ENCODE measurements at regions not wholly inside any gene's neighbourhood (a gene's known extent, or its start where the extent isn't known, plus 50 kb on each side); places are given as distances from the start of the nearest gene placed in this dataset.
"Not testable (repeated sequence)": the region's sequence is repeated elsewhere in the genome, so short reads cannot be mapped to it uniquely, and the experiment has no call there.

DNA sequence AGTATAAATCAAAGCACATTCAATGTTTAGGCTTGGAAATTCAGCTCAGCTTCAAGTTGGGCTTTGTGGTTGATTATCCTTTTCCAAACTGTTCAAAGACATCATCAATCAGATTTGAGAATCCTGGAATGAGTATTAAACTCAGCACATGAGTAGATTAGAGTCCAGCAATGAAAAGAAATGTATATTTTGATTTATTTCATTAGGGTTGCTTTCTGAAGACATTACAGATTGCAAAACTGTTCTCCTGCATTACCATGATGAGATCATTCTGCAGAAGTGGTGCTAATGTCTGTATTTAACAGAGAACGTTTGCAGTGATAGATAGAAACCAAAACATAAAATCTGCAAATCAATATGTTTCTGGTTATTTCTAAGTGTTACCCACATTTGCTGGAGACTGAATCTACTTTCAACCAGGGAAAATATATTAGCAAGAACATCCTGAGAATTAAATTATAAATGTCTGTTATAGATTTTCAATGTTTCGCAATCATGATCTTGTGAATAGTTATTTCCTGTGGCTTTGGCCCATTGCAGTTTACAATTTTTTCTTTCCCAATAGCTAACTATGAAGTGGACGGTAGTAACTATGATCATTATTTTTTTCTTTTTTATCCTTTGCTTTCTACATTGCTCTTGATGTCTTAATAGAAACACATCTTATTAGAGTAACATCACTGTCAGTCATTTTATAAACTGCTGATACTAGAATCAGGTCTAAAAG is 1125.7 kb upstream of the GOT2 start:
- no peak for DNase-seq (ENCODE audit: low read depth in 1 of 2, low spot score in 2 of 2)
- H3K27me3 ChIP-seq (replicated peaks): no peaks in the 10 kb centered on the region

GRCh38 chr16:59854846-59855439 is 1120.8 kb upstream of the GOT2 start:
- H3K4me3 ChIP-seq: no peak overlapping the region
- H3K27me3 ChIP-seq (replicated peaks): no peaks in the 10 kb centered on the region
- H3K36me3 ChIP-seq: no peaks in the 10 kb centered on the region
- DNase-seq (ENCODE audit: low read depth in 1 of 2, low spot score in 2 of 2): no peak
- no peaks in the 10 kb centered on the region for H3K4me1 ChIP-seq (replicated peaks)
- H3K9me3 ChIP-seq (replicated peaks): 0 out of 2 replicates have a peak, but pooled peaks cover 5% of the 10 kb centered on the region
- H3K27ac ChIP-seq: no peak overlapping the region

More for the DNA sequence above, 1125.7 kb upstream of the GOT2 start:
- Histone ChIP-seq H3K36me3 (no peaks in the 10 kb centered on the region), H3K4me3 (no peak overlapping the region), H3K4me1 (replicated peaks) (peaks cover 7% of the 10 kb centered on the region), H3K27ac (no peak overlapping the region), H3K9me3 (replicated peaks) (peaks cover 6% of the 10 kb centered on the region; the same call in 1 of the 2 replicates)

- no peak overlapping the region for H3K4me3 ChIP-seq
- no peaks in the 10 kb centered on the region for H3K36me3 ChIP-seq
- H3K4me1 ChIP-seq (replicated peaks): no peaks in the 10 kb centered on the region
- H3K27ac ChIP-seq: no peak overlapping the region
- H3K9me3 ChIP-seq (replicated peaks): 0 out of 2 replicates have a peak, but pooled peaks cover 3% of the 10 kb centered on the region
- DNase-seq (ENCODE audit: low read depth in 1 of 2, low spot score in 2 of 2): no peak
- no peaks in the 10 kb centered on the region for H3K27me3 ChIP-seq (replicated peaks)
These were observed 1115.6 kb upstream of the GOT2 start for GRCh38 chr16:59849716-59850115.

DNA sequence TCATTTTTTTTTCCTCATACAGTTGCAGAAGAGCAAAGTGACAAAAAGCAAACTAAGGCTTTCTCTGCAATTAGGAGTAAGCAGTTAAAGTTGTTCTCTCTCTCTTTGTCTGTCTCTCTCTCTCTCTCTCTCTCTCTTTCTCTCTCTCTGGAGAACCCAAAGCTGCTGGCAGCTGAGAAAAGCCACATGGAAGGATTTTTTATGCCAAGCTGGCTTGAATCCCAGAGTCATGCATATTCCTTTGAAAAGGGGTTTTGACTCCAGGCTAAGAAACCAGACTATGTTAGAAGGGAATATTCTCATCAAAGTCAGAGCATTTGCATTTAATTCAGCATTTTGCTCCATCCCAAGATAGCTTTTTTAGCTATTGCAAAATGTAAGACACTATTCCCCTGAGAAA is 1114.2 kb upstream of the GOT2 start:
- Histone ChIP-seq H3K36me3 (no peaks in the 10 kb centered on the region), H3K9me3 (replicated peaks) (no peaks in the 10 kb centered on the region), H3K27me3 (replicated peaks) (no peaks in the 10 kb centered on the region), H3K27ac (no peak overlapping the region), H3K4me3 (no peak overlapping the region), H3K4me1 (replicated peaks) (no peaks in the 10 kb centered on the region)
- no peak for DNase-seq (ENCODE audit: low read depth in 1 of 2, low spot score in 2 of 2)

DNA sequence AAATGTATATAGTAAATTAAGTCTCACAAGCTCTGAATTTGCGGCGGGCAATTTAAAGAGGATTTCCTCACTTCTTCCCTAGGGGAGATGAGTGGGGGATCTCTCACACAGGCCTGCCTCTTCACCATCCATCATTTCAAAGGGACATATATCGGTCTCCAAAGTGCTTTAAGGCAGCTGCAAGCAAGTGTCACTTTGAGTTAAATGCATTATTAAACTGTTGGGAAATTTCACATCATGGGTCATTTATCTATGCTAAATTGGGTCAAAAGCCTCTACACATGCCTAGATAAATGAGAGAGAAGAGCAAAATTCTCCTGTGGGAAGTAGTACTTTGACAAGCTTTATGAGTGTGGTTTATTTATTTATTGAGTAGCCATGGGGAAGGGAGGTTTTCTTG is 1106.1 kb upstream of the GOT2 start:
- Histone ChIP-seq H3K27ac (no peak overlapping the region), H3K36me3 (no peaks in the 10 kb centered on the region), H3K4me3 (no peak overlapping the region), H3K9me3 (replicated peaks) (no peaks in the 10 kb centered on the region; the same call in 1 of the 2 replicates), H3K27me3 (replicated peaks) (no peaks in the 10 kb centered on the region), H3K4me1 (replicated peaks) (no peaks in the 10 kb centered on the region)
- DNase-seq (ENCODE audit: low read depth in 1 of 2, low spot score in 2 of 2): no peak

GRCh38 chr16:59826767-59827166 is 1092.7 kb upstream of the GOT2 start:
- no peak overlapping the region for H3K4me3 ChIP-seq
- no peak for DNase-seq (ENCODE audit: low read depth in 1 of 2, low spot score in 2 of 2)

DNA sequence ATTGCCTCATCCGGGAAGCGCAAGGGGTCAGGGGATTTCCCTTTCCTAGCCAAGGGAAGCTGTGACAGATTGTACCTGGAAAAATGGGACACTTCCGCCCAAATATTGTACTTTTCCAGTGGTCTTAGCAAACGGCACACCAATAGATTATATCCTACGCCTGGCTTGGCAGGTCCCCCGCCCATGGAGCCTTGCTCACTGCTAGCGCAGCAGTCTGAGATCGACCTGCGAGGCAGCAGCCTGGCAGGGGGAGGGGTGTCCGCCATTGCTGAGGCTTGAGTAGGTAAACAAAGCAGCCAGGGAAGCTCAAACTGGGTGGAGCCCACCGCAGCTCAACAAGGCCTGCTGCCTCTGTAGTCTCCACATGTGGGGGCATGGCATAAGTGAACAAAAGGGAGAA is 1075.4 kb upstream of the GOT2 start:
- H3K9me3 ChIP-seq (replicated peaks); DNase-seq (ENCODE audit: low read depth in 1 of 2, low spot score in 2 of 2); H3K36me3 ChIP-seq; H3K4me1 ChIP-seq (replicated peaks); H3K4me3 ChIP-seq; H3K27ac ChIP-seq; H3K27me3 ChIP-seq (replicated peaks): not testable (repeated sequence)

More at GRCh38 chr16:59826767-59827166, 1092.7 kb upstream of the GOT2 start:
- Histone ChIP-seq H3K4me1 (replicated peaks) (no peaks in the 10 kb centered on the region), H3K27ac (no peak overlapping the region), H3K9me3 (replicated peaks) (no peaks in the 10 kb centered on the region), H3K36me3 (no peaks in the 10 kb centered on the region), H3K27me3 (replicated peaks) (no peaks in the 10 kb centered on the region)

GRCh38 chr16:59783191-59783590 is 1049.1 kb upstream of the GOT2 start:
- H3K27ac ChIP-seq: no peak overlapping the region
- no peaks in the 10 kb centered on the region for H3K4me1 ChIP-seq (replicated peaks)
- no peaks in the 10 kb centered on the region for H3K36me3 ChIP-seq
- no peak overlapping the region for H3K4me3 ChIP-seq
- DNase-seq (ENCODE audit: low read depth in 1 of 2, low spot score in 2 of 2): no peak
- H3K9me3 ChIP-seq (replicated peaks): peaks cover 2% of the 10 kb centered on the region; the same call in 1 of the 2 replicates
- H3K27me3 ChIP-seq (replicated peaks): no peaks in the 10 kb centered on the region

DNA sequence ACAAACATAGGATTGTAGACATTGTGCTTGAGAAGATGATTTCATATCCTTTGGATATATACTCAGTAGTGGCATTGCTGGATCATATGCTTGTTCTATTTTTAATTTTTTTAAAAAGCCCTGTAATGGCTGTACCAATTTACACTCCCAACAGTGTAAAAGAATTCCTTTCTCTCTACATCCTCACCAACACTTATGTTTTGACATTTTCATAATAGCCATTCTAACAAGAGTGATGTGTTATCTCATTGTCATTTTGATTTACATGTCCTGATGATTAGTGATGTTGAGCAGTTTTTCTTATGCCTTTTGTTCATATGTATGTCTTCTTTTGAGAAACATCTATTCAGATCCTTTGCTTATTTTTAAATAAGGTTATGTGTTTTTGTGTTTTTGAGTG is 1039.2 kb upstream of the GOT2 start:
- H3K9me3 ChIP-seq (replicated peaks): no peaks in the 10 kb centered on the region
- no peak overlapping the region for H3K27ac ChIP-seq
- H3K4me3 ChIP-seq: no peak overlapping the region
- no peaks in the 10 kb centered on the region for H3K4me1 ChIP-seq (replicated peaks)
- H3K27me3 ChIP-seq (replicated peaks): no peaks in the 10 kb centered on the region
- H3K36me3 ChIP-seq: no peaks in the 10 kb centered on the region
- no peak for DNase-seq (ENCODE audit: low read depth in 1 of 2, low spot score in 2 of 2)

DNA sequence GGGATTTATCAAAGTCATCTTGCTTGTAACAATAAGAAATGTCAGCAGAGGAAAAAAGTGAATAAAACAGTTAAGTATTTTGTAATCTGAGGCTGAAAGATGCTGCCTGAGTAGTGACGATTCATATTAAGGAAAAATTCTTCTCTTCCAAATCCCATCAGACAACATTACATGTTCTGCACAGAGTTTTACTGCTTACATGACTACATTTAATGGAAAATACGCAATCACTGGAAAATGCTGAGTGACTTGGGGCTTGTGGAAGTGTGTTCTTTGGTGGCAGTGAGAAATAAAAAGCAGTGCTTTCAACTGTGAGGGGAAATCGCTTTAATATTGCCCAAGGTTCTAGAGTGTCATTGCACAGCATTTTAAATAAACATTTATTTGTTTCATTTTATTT is 1025.2 kb upstream of the GOT2 start:
- no peak overlapping the region for H3K27ac ChIP-seq
- H3K4me1 ChIP-seq (replicated peaks): no peaks in the 10 kb centered on the region
- H3K36me3 ChIP-seq: no peaks in the 10 kb centered on the region

GRCh38 chr16:59758848-59759247 is 1024.7 kb upstream of the GOT2 start:
- Histone ChIP-seq H3K27me3 (replicated peaks) (no peaks in the 10 kb centered on the region; the same call in 1 of the 2 replicates), H3K27ac (no peak overlapping the region), H3K4me1 (replicated peaks) (no peaks in the 10 kb centered on the region), H3K9me3 (replicated peaks) (no peaks in the 10 kb centered on the region; the same call in 1 of the 2 replicates), H3K36me3 (no peaks in the 10 kb centered on the region), H3K4me3 (no peak overlapping the region)
- DNase-seq (ENCODE audit: low read depth in 1 of 2, low spot score in 2 of 2): no peak

More for the DNA sequence above, 1025.2 kb upstream of the GOT2 start:
- no peaks in the 10 kb centered on the region; the same call in 1 of the 2 replicates for H3K9me3 ChIP-seq (replicated peaks)
- H3K27me3 ChIP-seq (replicated peaks): no peaks in the 10 kb centered on the region; the same call in 1 of the 2 replicates
- no peak for DNase-seq (ENCODE audit: low read depth in 1 of 2, low spot score in 2 of 2)
- no peak overlapping the region for H3K4me3 ChIP-seq

DNA sequence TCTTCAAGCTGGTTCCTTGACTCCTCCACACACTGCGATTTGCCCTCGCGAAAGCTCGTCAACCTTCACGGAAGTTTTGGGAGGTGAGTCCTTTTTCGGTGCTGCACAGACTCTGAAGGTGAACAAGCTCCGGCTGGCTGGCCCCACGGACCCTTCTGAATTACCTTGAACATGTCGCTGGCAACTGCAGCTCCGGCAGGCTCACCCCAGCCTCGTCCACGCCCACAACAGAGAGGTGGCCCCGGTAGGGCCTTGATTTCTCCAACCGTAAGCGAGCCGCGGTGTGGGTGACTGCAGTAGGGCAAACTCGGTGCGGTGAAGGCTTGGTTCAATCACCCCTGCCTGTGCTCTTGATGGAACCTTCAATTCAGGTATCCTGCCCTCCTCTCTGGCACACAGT is 1020.7 kb upstream of the GOT2 start:
- no peak for DNase-seq (ENCODE audit: low read depth in 1 of 2, low spot score in 2 of 2)
- H3K36me3 ChIP-seq: no peaks in the 10 kb centered on the region
- no peaks in the 10 kb centered on the region; the same call in 1 of the 2 replicates for H3K9me3 ChIP-seq (replicated peaks)
- no peak overlapping the region for H3K4me3 ChIP-seq
- no peaks in the 10 kb centered on the region for H3K4me1 ChIP-seq (replicated peaks)
- no peak overlapping the region for H3K27ac ChIP-seq
- H3K27me3 ChIP-seq (replicated peaks): no peaks in the 10 kb centered on the region; the same call in 1 of the 2 replicates

GRCh38 chr16:59749662-59750336 is 1015.7 kb upstream of the GOT2 start:
- DNase-seq (ENCODE audit: low read depth in 1 of 2, low spot score in 2 of 2): no peak
- H3K27ac ChIP-seq: no peak overlapping the region

DNA sequence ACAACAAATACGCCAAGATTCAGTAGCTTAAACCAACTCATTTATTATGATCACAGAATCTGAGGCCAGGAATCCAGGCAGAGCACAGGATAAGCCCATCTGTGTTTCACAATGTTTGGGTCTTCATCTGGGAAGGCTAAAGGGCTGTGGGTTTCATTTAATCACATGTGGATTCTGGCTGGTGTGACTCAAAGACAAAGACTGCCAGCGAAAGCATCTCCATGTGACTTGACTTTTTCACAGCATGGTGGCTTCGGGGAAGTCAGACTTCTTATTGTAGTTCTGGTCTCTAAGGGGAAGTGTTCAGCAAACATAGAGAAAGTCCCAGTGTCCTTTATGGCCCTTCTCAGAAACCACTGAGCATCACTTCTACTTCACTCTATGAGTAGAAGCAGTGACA is 1014.4 kb upstream of the GOT2 start:
- H3K27ac ChIP-seq: no peak overlapping the region
- DNase-seq (ENCODE audit: low read depth in 1 of 2, low spot score in 2 of 2): no peak
- no peaks in the 10 kb centered on the region for H3K27me3 ChIP-seq (replicated peaks)
- no peak overlapping the region for H3K4me3 ChIP-seq
- H3K36me3 ChIP-seq: no peaks in the 10 kb centered on the region
- no peaks in the 10 kb centered on the region for H3K4me1 ChIP-seq (replicated peaks)
- H3K9me3 ChIP-seq (replicated peaks): no peaks in the 10 kb centered on the region

More at GRCh38 chr16:59749662-59750336, 1015.7 kb upstream of the GOT2 start:
- H3K9me3 ChIP-seq (replicated peaks): no peaks in the 10 kb centered on the region
- H3K4me3 ChIP-seq: no peak overlapping the region
- no peaks in the 10 kb centered on the region for H3K36me3 ChIP-seq
- no peaks in the 10 kb centered on the region for H3K4me1 ChIP-seq (replicated peaks)
- H3K27me3 ChIP-seq (replicated peaks): no peaks in the 10 kb centered on the region

All from SJSA1 (cell line).